Small intestine (tissue), 7 donors: ENCODE measurements at regions not wholly inside any gene's neighbourhood (a gene's known extent, or its start where the extent isn't known, plus 50 kb on each side); places are given as distances from the start of the nearest gene placed in this dataset.
A peak's percentile ranks its signal among the peaks of the same experiment; 100 is the strongest.

ENCODE experiments used
- DNase-seq, 2 donors: peaks; one replicate each; pipeline versions ENCODE4 v3.0.0 to v3.0.0-alpha.2; 2013
- FAIRE-seq: peaks from 2 replicates; lab custom pipeline; 2012; peaks lifted over from hg19 to GRCh38; lab: Jason Lieb, UNC
- H3K27ac ChIP-seq, 3 donors: one replicate each; pipeline ENCODE4 v1.5.1; 2013; ENCODE audit warnings: low read length in 2 of 3, mild to moderate bottlenecking in 2 of 3, control low read depth in 1 of 3, inconsistent platforms in 1 of 3, low read depth in 1 of 3, moderate library complexity in 1 of 3
- H3K27me3 ChIP-seq, 3 donors: one replicate each; pipeline ENCODE4 v1.6.1; 2013; ENCODE audit warnings: low read length in 3 of 3, inconsistent platforms in 1 of 3; ENCODE audit not compliant: control insufficient read depth in 3 of 3, insufficient read depth in 3 of 3
- H3K36me3 ChIP-seq, 3 donors: one replicate each; pipeline ENCODE4 v1.6.1; 2013; ENCODE audit warnings: low read length in 3 of 3, inconsistent platforms in 1 of 3, low read depth in 1 of 3, mild to moderate bottlenecking in 1 of 3, moderate library complexity in 1 of 3; ENCODE audit not compliant: control insufficient read depth in 3 of 3, insufficient read depth in 2 of 3
- H3K4me1 ChIP-seq, 3 donors: one replicate each; pipeline ENCODE4 v1.6.1; 2013; ENCODE audit warnings: low read length in 2 of 3, inconsistent platforms in 1 of 3, low read depth in 1 of 3, mild to moderate bottlenecking in 1 of 3, moderate library complexity in 1 of 3; ENCODE audit not compliant: control insufficient read depth in 3 of 3, insufficient read depth in 2 of 3
- H3K4me3 ChIP-seq, 3 donors: one replicate each; pipeline ENCODE4 v1.5.1; 2013; ENCODE audit warnings: low read length in 3 of 3, control low read depth in 1 of 3, inconsistent platforms in 1 of 3, low read depth in 1 of 3, mild to moderate bottlenecking in 1 of 3, moderate library complexity in 1 of 3
- H3K9me3 ChIP-seq, 2 donors: one replicate each; pipeline ENCODE4 v1.6.1; 2013; ENCODE audit warnings: low read depth in 1 of 2, low read length in 1 of 2; ENCODE audit not compliant: control insufficient read depth in 2 of 2, insufficient read depth in 1 of 2
- WGBS, 3 donors: extraction: QIAGEN DNeasy Blood & Tissue Kit; methylation state at CpG; one replicate each; pipeline ENCODE4 v1.1.7; 2013; 5-methylcytosine and 5-hydroxymethylcytosine counted together
- donor health status: healthy with polysubstance abuse.
- donor health status: control.
- donor health status: control.
- donor health status: Bipolar disorder and iron deficiency.
- donor health status: healthy.

DNA sequence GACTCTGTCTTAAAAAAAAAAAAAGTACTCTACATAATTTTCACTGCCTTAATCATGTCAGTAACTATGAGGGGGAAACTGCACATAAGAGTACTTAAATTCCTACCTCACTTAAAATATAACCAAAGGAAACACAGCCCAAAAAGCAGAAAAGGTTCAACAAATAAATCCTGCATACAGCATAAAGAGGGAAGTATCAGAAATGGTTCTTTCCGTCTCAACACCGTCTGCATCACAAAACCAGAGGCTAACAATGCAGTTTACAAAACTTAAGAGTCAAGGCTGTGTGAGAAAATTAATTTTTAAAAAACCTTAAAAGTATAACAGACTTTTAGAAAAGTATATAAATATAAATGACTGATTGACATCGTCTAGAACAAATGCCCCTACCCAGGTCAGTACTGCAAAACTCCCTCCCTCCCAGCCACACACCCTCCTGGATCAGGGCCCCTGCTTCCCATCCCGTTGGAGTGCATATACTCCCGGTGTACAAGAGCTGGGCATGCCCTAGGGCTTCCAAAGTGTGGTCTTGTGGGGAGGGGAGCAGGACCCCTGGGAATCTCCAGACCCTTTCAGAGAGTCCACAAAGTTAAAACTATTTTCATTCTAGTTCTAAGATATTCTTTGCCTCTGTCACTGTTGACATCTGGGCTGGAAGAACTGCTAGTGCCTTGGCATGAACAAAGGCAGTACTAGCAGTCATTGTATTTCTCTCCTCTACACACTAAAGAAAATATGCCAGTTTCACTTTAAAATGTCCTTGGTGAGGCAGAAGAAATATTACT is 67.0 kb upstream of the SERTAD2 start:
- 73 to 76% (median 75%) methylated on average over 5 of the region's 5 CpGs for WGBS, 3 donors
- H3K27ac ChIP-seq: no peak overlapping the region
- no peaks in the 10 kb centered on the region for H3K9me3 ChIP-seq
- peaks cover 0 to 2% (median 2%) of the 10 kb centered on the region in 3 donors for H3K4me1 ChIP-seq
- FAIRE-seq: no peak
- H3K27me3 ChIP-seq: no peaks in the 10 kb centered on the region
- DNase-seq: no peak
- H3K4me3 ChIP-seq: no peak overlapping the region
- H3K36me3 ChIP-seq: no peaks in the 10 kb centered on the region

DNA sequence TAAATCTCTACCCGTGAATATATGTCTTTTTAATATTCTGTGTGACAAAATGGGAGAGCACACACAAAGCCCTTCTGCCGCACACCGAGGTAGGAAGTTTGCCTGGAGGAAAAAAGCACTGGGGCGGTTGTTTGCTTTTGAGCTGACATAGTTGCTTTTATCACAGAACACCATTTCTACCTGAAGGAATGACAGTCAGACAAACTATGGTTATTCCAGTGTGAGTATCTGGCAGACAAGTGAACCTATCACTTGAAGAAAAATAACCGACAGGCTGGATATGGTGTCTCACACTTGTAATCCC is 67.6 kb upstream of the SERTAD2 start:
- DNase-seq (no peak), FAIRE-seq (no peak)
- Histone ChIP-seq H3K27me3 (no peaks in the 10 kb centered on the region), H3K4me3 (no peak overlapping the region), H3K4me1 (peaks cover 0 to 3% (median 2%) of the 10 kb centered on the region in 3 donors), H3K27ac (no peak overlapping the region), H3K36me3 (no peaks in the 10 kb centered on the region), H3K9me3 (no peaks in the 10 kb centered on the region)
- WGBS, 3 donors: 84 to 92% (median 90%) methylated on average over 5 of the region's 5 CpGs

DNA sequence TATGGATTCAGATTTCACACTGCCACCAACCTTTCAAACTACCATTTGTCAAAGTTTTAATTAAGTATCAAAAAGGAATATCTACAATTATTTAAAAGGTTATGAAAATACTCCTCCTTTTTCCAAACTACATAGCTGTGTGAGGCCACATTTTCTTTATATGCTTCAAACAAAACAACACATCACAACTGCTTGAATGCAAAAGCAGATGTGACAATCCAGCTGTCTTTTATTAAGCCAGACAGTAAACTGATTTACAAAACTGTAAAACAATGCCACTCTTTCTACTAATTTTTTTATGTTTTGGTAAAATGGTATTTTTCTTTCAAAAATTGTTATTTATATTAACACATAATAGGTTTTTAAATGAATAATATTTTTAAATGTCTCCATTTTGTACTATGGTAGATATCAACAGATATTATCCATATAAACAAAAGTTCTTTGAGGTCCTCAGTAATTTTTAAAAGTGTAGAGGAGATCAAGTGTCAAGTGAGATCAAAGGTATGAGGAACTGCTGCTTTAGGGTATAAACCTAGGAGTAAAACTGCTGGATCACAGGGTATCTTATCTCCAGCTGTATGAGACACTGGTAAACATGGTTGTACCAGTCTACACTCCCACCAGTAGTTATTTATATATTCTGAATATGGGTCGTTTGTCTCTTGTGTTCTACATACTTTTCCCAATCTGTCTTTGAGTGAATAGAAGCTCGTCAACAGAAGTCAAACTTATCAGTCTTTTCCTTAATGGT is 68.8 kb upstream of the SERTAD2 start:
- Histone ChIP-seq H3K4me3 (no peak overlapping the region), H3K9me3 (no peaks in the 10 kb centered on the region), H3K27me3 (no peaks in the 10 kb centered on the region), H3K4me1 (peaks cover 5 to 8% (median 7%) of the 10 kb centered on the region in 3 donors), H3K36me3 (no peaks in the 10 kb centered on the region), H3K27ac (no peak overlapping the region)
- no peak for FAIRE-seq
- DNase-seq: no peak
- WGBS, 3 donors: 48 to 59% (median 54%) methylated on average over 2 of the region's 2 CpGs

DNA sequence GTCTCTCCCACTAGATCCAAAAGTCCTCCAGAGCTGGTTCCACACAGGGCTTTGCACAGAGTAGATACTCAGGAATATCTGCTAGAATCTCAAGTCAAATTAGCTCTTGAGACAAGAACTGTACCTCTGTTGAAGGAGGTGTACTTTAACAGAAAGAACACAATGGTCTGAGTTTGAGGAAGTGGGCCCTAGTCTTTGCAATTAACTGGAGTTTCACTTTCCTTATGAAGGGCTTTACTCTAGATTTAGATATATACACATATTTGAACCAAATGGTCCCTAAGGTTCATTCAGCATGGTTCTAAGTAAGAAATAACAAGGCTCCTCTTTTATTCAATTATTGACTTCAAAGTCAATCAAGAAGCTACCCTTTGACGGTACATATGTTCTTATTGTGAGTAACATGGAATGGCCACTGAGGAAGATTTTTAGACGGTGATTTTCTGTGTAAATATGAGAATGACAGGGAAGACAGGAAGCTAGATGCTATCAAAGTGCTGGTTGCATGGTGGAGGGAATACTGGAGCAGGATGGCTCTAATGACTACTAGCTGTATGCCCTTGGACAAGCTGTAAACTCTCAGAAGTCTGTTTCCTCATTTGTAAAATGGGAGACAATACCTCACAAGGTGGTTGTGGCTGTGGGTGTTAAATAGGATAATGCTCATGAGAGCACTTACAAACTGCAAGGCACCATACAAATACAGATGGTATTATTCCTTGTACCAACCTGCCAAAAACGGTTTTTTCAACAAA is 73.5 kb upstream of the SERTAD2 start:
- WGBS, 3 donors: 56 to 79% (median 57%) methylated on average over 3 of the region's 3 CpGs
- Histone ChIP-seq H3K9me3 (no peaks in the 10 kb centered on the region), H3K27ac (peak overlapping the region in 2 of 3 donors; percentile 60 to 87), H3K4me1 (peaks cover 7 to 36% (median 10%) of the 10 kb centered on the region in 3 donors), H3K36me3 (no peaks in the 10 kb centered on the region), H3K27me3 (no peaks in the 10 kb centered on the region), H3K4me3 (no peak overlapping the region)
- FAIRE-seq (no peak), DNase-seq (peak; percentile 41 to 62)

DNA sequence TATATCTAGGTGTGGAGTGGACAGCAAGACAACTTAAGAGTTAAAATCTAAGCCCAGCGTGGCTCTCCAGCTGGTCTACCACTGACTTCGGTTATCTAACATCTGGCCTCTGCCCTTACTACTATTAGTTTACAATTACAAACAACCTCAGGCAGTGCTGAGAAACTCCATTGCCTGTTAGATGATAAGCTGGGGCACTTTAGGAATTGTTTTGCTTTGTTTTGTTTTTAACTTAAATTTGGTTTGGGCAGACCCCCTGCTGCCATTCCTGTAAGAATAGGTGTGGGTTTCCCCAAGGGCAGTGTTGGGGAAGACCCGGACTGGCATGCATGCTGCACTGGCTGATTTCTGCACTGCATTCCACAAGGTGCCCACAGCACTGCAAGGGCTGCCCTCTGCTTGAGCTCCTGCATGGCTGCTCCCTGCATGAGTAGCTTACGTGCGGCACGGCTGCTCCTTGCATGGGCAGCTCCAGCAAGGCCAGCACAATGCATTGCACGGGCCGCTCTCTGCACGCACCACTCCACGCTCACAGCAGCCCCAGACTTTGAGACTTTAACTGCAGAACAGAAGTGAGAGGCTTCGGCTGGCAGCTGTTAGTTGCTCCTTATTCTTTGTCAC is 74.2 kb upstream of the SERTAD2 start:
- DNase-seq: no peak
- Histone ChIP-seq H3K27ac (peak overlapping the region in 1 of 3 donors; percentile 12), H3K36me3 (no peaks in the 10 kb centered on the region), H3K4me3 (no peak overlapping the region), H3K27me3 (no peaks in the 10 kb centered on the region), H3K4me1 (peaks cover 10 to 39% (median 10%) of the 10 kb centered on the region in 3 donors), H3K9me3 (no peaks in the 10 kb centered on the region)
- WGBS, 3 donors: 59 to 78% (median 76%) methylated on average over 10 to 11 of the region's 11 CpGs
- FAIRE-seq: no peak

DNA sequence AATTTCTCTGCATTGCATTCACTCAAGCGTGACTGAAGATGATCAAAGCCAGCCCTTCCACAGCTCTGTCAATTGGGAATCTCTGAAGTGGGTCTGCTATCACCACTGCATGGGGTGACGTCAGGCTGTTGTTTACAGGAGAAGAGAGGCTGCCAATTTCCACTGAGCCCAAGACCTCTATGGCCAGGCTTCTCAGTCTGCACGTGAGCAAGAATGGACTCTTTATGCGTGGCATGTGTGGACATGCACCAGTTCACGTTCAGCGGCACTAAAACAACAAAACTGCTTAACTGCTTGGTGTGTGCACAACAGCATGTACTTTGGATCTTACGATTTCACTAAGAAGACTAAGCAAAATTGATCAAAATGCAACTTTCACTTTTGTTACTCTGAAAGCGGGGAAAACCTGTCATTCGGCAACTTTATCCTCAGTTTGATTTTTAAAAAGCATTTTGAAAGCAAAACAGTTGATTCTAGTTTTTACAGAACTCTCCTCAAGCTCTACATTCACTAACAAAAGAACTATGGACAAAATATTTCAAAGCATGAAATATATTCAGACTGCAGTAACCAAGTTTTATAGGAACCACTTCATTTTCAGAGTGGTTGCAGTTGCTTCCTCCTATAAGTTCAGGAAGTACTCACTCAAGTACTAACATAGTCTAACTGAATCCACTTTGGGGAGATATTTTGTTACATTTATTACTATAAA is 77.0 kb upstream of the SERTAD2 start:
- peak overlapping the region; percentile 18 to 90 (median 58) for H3K27ac ChIP-seq
- peaks cover 10 to 39% (median 10%) of the 10 kb centered on the region in 3 donors for H3K4me1 ChIP-seq
- peak; percentile 62 to 69 for DNase-seq
- peak overlapping the region in 2 of 3 donors; percentile 2 to 5 for H3K4me3 ChIP-seq
- no peaks in the 10 kb centered on the region for H3K27me3 ChIP-seq
- WGBS, 3 donors: 2 to 4% (median 3%) methylated on average over 9 of the region's 9 CpGs
- no peak for FAIRE-seq
- H3K9me3 ChIP-seq: no peaks in the 10 kb centered on the region
- H3K36me3 ChIP-seq: no peaks in the 10 kb centered on the region

DNA sequence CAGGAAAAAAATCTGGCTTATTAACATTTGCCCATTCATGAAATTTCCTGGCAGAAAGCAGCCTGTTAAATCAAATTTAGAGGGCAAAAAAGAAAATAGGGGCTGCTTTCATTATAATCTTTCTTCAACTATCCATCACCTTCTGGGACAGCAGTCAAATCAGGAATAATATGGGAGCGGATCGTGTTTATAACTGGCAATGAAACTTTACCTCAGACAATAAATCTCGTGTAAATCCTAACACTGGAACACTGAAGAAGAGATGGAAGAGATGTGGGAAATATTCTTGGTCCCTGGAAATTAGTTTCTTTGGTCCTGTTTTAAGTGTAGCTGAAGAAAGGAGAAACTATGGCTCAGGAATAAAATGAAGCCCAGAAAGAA is 77.5 kb upstream of the SERTAD2 start:
- Histone ChIP-seq H3K9me3 (no peaks in the 10 kb centered on the region), H3K27me3 (no peaks in the 10 kb centered on the region), H3K4me3 (no peak overlapping the region), H3K36me3 (no peaks in the 10 kb centered on the region), H3K4me1 (peaks cover 9 to 39% (median 10%) of the 10 kb centered on the region in 3 donors), H3K27ac (peak overlapping the region in 2 of 3 donors; percentile 8 to 65)
- FAIRE-seq (no peak), DNase-seq (no peak)
- WGBS, 3 donors: 13 to 18% (median 14%) methylated on average over 3 of the region's 3 CpGs
